Activated gamma-delta T cell (primary cell): ENCODE measurements at regions not wholly inside any gene's neighbourhood (a gene's known extent, or its start where the extent isn't known, plus 50 kb on each side); places are given as distances from the start of the nearest gene placed in this dataset.

Experiments
- DNase-seq: peaks from one replicate; lab custom pipeline; 2025; lab: John Stamatoyannopoulos, UW

GRCh38 chr5:67694810-67695191, 498.2 kb upstream of the CD180 start:
- DNase-seq = no peak

GRCh38 chr5:67693956-67694809, 497.6 kb upstream of the CD180 start:
- DNase-seq = no peak

GRCh38 chr5:67686746-67687145, 490.1 kb upstream of the CD180 start:
- DNase-seq = no peak

- DNase-seq = no peak
Measured at GRCh38 chr5:67681703-67682102, 485.1 kb upstream of the CD180 start.

GRCh38 chr5:67680099-67680498, 483.5 kb upstream of the CD180 start:
- no peak for DNase-seq

GRCh38 chr5:67679184-67679841, 482.7 kb upstream of the CD180 start:
- DNase-seq = no peak

- DNase-seq = no peak
Measured at GRCh38 chr5:67678594-67678993, 482.0 kb upstream of the CD180 start.

GRCh38 chr5:67677422-67677970, 480.9 kb upstream of the CD180 start:
- no peak for DNase-seq

- DNase-seq = no peak
Measured at GRCh38 chr5:67676863-67677262, 480.3 kb upstream of the CD180 start.

- DNase-seq = no peak
Measured at GRCh38 chr5:67674159-67674655, 477.6 kb upstream of the CD180 start.

- DNase-seq = no peak
Measured at GRCh38 chr5:67673618-67674017, 477.0 kb upstream of the CD180 start.

- no peak for DNase-seq
Measured at GRCh38 chr5:67673180-67673579, 476.6 kb upstream of the CD180 start.

- no peak for DNase-seq
Measured at GRCh38 chr5:67672636-67673035, 476.0 kb upstream of the CD180 start.

GRCh38 chr5:67669916-67670315, 473.3 kb upstream of the CD180 start:
- no peak for DNase-seq

- DNase-seq = no peak
Measured at GRCh38 chr5:67660149-67660548, 463.6 kb upstream of the CD180 start.

- DNase-seq = no peak
Measured at GRCh38 chr5:67659288-67659687, 462.7 kb upstream of the CD180 start.

- no peak for DNase-seq
Measured at GRCh38 chr5:67657055-67657454, 460.5 kb upstream of the CD180 start.

GRCh38 chr5:67652201-67652600, 455.6 kb upstream of the CD180 start:
- no peak for DNase-seq

- DNase-seq = no peak
Measured at GRCh38 chr5:67651180-67651579, 454.6 kb upstream of the CD180 start.

GRCh38 chr5:67648201-67648671, 451.6 kb upstream of the CD180 start:
- no peak for DNase-seq

GRCh38 chr5:67647772-67648171, 451.2 kb upstream of the CD180 start:
- no peak for DNase-seq

- no peak for DNase-seq
Measured at GRCh38 chr5:67644221-67644920, 447.8 kb upstream of the CD180 start.
